ENCODE measurements at regions not wholly inside any gene's neighbourhood (a gene's known extent, or its start where the extent isn't known, plus 50 kb on each side); places are given as distances from the start of the nearest gene placed in this dataset.

DNA sequence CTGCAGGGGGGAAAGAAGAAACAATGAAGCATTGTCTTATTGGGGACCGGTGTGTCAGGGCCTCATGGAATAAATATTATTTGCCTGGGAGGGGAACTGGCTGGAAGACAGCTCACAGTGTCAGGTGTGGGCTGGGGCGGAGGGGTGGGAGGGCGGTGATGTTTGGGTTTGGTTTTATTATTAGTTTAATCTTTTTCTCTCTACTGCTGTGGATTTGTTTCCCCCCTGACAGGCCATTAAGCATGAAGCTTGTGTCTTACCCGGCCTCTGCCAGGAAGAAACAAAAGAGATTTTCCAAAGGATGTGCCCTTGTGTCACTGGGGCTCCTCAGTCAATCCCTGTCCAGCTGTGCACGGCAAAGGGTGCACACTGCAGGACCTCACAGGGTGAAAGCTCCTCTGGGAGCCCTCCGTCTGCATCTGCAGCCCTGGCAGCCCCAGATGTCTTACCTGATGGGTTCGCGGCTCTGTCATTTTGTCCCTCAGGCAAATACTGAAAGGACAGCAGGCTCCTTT is 203.1 kb upstream of the TMEM45B start:
- Mint-ChIP-seq H3K4me3 (no peak overlapping the region), H3K27ac (no peak overlapping the region), H3K27me3 (peaks cover 6% of the 10 kb centered on the region), H3K36me3 (ENCODE audit: low read depth) (no peaks in the 10 kb centered on the region), H3K9me3 (no peaks in the 10 kb centered on the region), H3K4me1 (ENCODE audit: low read depth) (no peaks in the 10 kb centered on the region)
- ATAC-seq (ENCODE audit: poor library complexity), result no peak
- ChIA-PET POLR2A (no interaction called here), CTCF (no interaction called here)
- no peak overlapping the region for H3K4me3 ChIP-seq (ENCODE audit: low read length)
- H3K36me3 ChIP-seq (ENCODE audit: insufficient read depth, low read length), result no peaks in the 10 kb centered on the region
- no peaks in the 10 kb centered on the region for H3K27me3 ChIP-seq (ENCODE audit: control insufficient read depth in 1 of 2, insufficient read depth in 2 of 2, low read length in 2 of 2)
- H3K27ac ChIP-seq (ENCODE audit: low read depth in 1 of 2, low read length in 2 of 2), result no peak overlapping the region
- TF ChIP-seq, protein P1, sequence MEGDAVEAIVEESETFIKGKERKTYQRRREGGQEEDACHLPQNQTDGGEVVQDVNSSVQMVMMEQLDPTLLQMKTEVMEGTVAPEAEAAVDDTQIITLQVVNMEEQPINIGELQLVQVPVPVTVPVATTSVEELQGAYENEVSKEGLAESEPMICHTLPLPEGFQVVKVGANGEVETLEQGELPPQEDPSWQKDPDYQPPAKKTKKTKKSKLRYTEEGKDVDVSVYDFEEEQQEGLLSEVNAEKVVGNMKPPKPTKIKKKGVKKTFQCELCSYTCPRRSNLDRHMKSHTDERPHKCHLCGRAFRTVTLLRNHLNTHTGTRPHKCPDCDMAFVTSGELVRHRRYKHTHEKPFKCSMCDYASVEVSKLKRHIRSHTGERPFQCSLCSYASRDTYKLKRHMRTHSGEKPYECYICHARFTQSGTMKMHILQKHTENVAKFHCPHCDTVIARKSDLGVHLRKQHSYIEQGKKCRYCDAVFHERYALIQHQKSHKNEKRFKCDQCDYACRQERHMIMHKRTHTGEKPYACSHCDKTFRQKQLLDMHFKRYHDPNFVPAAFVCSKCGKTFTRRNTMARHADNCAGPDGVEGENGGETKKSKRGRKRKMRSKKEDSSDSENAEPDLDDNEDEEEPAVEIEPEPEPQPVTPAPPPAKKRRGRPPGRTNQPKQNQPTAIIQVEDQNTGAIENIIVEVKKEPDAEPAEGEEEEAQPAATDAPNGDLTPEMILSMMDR (IDR thresholded peaks at IDR 0.05), result no peak
- peaks cover 0 to 8% of the 10 kb centered on the region in 2 experiments for H3K9me3 ChIP-seq (ENCODE audit: control insufficient read depth in 1 of 2, insufficient read depth in 1 of 2, low read length in 2 of 2)
- intact Hi-C loops (cut with DNase I, micrococcal nuclease), result no loop called here
- no peak for DNase-seq
- H3K4me1 ChIP-seq (ENCODE audit: insufficient read depth, low read length), result no peaks in the 10 kb centered on the region

DNA sequence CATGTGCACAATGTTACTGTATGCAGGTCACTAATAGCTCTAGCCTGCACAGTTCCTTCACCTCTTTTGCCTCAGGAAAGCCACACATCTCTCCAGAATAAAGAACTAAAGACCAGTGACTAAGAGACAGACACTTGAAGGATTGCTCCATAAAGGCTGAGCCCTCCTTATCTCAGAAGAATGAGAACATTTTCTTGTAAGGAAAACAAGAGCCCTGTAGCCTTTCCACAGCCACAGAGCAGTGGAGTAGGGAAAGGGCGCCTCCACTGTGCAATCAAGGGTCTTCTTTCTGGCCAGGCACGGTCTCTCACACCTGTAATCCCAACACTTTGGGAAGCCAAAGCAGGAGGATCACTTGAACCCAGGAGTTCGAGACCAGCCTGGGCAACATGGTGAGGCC is 202.6 kb upstream of the TMEM45B start:
- TF ChIP-seq, protein P1 (IDR thresholded peaks at IDR 0.05), result no peak
- intact Hi-C loops (cut with DNase I, micrococcal nuclease), result no loop called here

DNA sequence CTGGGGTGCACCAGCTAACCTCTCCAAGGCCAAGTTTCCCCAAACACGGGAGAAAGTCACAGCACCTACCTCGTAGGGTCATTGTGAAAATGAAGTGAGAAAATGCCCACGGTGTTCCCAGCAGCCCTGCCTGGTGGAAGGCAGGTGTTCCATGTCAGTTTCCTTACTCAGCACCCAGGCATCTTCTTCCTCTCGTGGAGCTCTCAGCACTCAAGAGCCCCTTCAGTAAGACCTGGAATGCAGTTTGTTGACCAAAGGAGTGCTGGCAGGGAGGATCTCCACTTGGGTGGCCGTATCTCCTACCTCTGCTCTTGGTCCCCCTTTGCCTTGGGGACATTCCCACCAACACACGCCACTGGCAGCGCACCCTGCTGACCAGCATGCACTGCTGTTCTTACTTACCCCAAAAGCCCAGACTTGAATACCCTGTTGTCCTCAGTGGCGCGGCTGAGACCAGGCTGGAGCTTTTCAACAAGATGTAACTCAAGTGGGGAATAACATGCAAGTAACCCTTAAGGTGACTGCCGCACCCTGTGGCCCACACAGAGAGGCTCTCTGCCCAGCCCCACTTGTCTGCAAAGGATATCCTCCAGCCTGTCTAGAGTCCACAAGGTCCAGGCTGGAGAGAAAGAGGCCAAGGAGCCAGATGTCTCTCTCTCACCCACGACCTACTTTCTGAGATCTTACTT is 201.2 kb upstream of the TMEM45B start:
- ChIA-PET CTCF (no interaction called here), POLR2A (no interaction called here)
- Mint-ChIP-seq H3K27ac (no peak overlapping the region), H3K27me3 (peaks cover 11% of the 10 kb centered on the region), H3K4me3 (no peak overlapping the region), H3K36me3 (ENCODE audit: low read depth) (no peaks in the 10 kb centered on the region), H3K9me3 (no peaks in the 10 kb centered on the region), H3K4me1 (ENCODE audit: low read depth) (no peaks in the 10 kb centered on the region)
- TF ChIP-seq, protein P1 (IDR thresholded peaks at IDR 0.05), result no peak
- no peak overlapping the region for H3K4me3 ChIP-seq (ENCODE audit: low read length)
- no peaks in the 10 kb centered on the region for H3K36me3 ChIP-seq (ENCODE audit: insufficient read depth, low read length)
- no peaks in the 10 kb centered on the region for H3K27me3 ChIP-seq (ENCODE audit: control insufficient read depth in 1 of 2, insufficient read depth in 2 of 2, low read length in 2 of 2)
- ATAC-seq (ENCODE audit: poor library complexity) (no peak), DNase-seq (no peak)
- H3K27ac ChIP-seq (ENCODE audit: low read depth in 1 of 2, low read length in 2 of 2), result no peak overlapping the region
- H3K4me1 ChIP-seq (ENCODE audit: insufficient read depth, low read length), result no peaks in the 10 kb centered on the region
- H3K9me3 ChIP-seq (ENCODE audit: control insufficient read depth in 1 of 2, insufficient read depth in 1 of 2, low read length in 2 of 2), result peaks cover 0 to 15% of the 10 kb centered on the region in 2 experiments
- intact Hi-C loops (cut with DNase I, micrococcal nuclease), result no loop called here

More for the DNA sequence above, 202.6 kb upstream of the TMEM45B start:
- ATAC-seq (ENCODE audit: poor library complexity), result no peak
- H3K4me1 Mint-ChIP-seq (ENCODE audit: low read depth), result no peaks in the 10 kb centered on the region
- Histone ChIP-seq H3K27me3 (ENCODE audit: control insufficient read depth in 1 of 2, insufficient read depth in 2 of 2, low read length in 2 of 2) (no peaks in the 10 kb centered on the region), H3K9me3 (ENCODE audit: control insufficient read depth in 1 of 2, insufficient read depth in 1 of 2, low read length in 2 of 2) (peaks cover 0 to 14% of the 10 kb centered on the region in 2 experiments), H3K4me1 (ENCODE audit: insufficient read depth, low read length) (no peaks in the 10 kb centered on the region), H3K4me3 (ENCODE audit: low read length) (no peak overlapping the region), H3K27ac (ENCODE audit: low read depth in 1 of 2, low read length in 2 of 2) (no peak overlapping the region), H3K36me3 (ENCODE audit: insufficient read depth, low read length) (no peaks in the 10 kb centered on the region)
- H3K27me3 Mint-ChIP-seq, result peaks cover 6% of the 10 kb centered on the region
- POLR2A ChIA-PET, result no interaction called here
- H3K27ac Mint-ChIP-seq, result no peak overlapping the region
- CTCF ChIA-PET, result no interaction called here
- no peaks in the 10 kb centered on the region for H3K36me3 Mint-ChIP-seq (ENCODE audit: low read depth)
- H3K9me3 Mint-ChIP-seq, result no peaks in the 10 kb centered on the region
- no peak overlapping the region for H3K4me3 Mint-ChIP-seq
- no peak for DNase-seq

Measured in CD4-positive, alpha-beta T cell (primary cell).